Muscle of arm (tissue), 1 donor: ENCODE measurements at regions not wholly inside any gene's neighbourhood (a gene's known extent, or its start where the extent isn't known, plus 50 kb on each side); places are given as distances from the start of the nearest gene placed in this dataset.
"Not testable (repeated sequence)": the region's sequence is repeated elsewhere in the genome, so short reads cannot be mapped to it uniquely, and the experiment has no call there.

Experiments used
- DNase-seq: peaks from one replicate; pipeline ENCODE4 v3.0.0-alpha.2; 2013

DNA sequence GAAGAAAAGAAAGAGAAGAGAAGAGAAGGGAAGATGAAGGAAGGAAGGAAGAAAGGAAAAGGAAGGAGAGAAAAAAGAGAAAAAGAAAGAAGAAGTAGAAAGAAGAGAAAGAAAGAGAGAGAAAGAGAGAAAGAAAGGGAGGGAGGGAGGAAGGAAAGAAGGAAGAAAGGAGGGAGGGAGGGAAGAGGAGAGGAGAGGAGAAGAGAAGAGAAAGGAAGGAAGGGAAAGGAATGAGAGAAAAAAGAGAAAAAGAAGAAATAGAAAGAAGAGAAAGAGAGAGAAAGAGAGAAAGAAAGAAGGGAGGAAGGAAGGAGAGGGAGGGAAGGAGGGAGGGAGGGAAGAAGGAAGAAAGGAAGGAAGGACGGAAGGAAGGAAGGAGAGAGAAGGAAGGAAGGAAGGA is 217.9 kb upstream of the POU1F1 start:
- no peak for DNase-seq

DNA sequence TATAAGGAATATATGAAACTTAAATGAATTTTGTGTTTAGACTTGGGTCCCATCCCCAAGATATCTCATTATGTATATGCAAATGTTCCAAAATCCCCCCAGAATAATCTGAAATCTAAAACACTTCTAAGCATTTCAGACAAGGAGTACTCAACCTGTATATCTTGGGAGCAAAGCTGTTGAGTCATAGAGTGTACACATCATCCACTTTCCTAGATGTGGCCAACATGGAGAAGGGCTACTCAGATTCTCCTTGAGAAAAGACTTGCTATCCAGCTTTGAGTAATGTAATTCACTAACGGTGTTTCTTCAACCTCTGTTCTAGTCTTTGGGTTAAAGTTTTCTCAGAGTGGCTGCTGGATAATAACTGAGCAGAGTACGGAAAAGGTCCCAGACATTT is 215.5 kb upstream of the POU1F1 start:
- DNase-seq: no peak

DNA sequence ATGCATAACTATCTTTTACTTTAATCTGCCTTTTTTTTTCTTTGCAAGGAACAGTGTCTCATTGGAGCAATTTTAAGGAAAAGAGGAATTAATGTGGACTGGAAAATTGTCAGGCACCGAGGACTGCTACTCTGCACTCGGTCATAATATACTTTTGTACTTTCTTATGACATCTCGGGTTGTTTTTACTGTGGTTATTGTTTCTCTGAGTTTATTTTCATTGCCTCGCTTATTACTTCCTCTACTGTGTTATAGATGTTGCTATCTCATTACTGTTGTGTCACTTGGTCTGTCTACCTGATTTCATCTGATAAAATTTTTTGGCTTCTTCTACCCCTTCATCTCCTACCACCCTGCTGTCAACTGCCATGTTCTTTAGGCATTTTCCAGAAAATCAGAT is 213.5 kb upstream of the POU1F1 start:
- DNase-seq: no peak

DNA sequence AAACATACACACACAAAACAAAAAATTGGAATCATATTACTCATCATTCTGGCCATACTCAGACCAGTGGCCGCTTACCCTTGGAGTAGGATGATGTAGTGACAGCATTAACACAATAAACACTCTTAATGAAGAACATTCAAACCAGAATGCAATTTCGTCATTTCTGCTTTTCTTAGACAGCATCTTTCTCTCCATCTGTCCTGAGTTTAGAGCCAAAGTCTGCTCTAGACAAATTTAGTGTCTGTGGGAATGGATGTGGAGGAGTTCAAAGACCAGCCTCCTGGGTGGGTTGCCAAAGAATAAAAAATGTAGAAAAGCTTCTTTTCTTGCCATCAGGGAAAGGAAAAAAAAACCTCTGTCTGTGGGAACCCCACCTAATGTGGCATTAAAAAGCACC is 212.4 kb upstream of the POU1F1 start:
- DNase-seq: peak; percentile 31

DNA sequence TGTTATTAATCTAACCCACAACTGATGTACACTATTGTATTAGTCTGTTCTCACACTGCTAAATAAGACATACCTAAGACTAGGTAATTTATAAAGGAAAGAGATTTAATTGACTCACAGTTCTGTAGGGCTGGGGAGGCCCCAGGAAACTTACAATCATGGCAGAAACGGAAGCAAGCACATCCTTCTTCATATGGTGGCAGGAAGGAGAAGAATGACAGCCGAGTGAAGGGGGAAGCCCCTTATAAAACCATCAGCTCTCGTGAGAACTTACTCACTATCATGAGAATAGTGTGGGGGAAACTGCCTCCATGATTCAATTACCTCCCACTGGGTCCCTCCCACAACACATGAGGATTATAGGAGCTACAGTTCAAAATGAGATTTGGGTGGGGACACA is 210.3 kb upstream of the POU1F1 start:
- DNase-seq: not testable (repeated sequence)

DNA sequence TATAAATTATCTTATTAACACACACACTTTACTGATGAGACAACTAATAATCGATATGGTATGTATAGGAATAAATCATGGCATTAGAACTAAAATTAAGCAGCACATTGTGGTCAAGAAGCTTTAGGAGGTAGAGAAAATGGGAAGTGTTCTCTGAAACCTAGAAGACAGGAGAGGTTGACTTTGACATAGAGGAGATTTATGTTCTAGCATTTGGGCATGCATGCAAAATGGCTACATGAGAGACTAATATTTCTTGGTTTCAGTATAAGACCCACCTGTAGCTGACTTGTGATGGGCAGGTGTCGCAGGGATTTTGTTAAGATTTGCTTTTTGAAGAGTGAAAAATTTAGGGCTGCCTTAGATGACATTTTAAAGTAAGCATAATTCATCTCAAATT is 209.7 kb upstream of the POU1F1 start:
- DNase-seq: no peak

DNA sequence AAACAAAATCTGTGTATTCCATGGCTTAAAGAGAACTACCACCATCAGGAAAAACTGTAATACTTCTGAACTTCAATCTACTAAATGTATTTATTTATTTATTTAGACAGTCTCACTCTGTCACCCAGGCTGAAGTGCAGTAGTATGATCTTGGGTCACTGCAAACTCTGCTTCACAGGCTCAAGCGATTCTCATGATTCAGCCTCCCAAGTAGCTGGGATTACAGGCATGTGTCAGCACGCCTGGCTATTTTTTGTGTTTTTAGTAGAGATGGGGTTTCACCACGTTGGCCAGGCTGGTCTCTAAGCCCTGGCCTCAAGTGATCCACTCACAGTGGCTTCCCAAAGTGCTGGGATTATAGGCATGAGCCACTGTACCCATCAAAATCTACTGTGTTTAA is 202.3 kb upstream of the POU1F1 start:
- no peak for DNase-seq

DNA sequence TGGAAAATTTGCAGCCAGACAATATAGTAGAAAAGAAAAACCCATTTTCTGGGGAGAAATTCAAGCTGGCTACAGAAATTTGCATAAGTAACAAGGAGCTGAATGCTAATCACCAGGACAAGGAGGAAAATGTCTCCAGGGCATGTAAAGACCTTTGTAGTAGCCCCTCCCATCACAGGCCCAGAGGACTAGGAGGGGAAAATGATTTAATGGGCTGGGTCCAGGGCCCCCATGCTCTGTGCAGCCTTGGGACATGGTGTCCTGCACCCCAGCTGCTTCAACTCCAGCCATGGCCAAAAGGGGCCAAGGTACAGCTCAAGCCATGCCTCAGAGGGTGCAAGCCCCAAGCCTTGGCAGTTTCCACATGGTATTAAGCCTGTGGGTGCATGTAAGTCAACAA is 197.6 kb upstream of the POU1F1 start:
- DNase-seq: no peak

DNA sequence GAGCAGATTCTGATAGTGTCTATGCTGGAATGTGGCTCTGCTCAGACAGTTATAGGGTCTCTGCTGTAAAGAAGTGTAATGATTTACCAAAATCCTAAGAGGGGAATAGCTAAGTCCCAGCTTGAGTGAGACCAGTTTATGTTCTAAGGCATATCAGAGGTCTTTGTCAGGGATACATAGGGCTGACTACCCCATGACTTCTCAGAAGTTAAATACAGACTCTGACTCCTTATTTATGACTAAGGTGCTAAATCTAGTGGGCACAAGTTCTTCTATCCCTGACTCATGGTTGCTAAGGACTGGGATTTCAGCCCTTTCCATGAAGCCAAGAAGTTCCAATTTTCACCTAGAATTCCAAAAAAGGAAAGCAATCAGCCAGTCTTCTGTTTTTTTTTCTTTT is 192.6 kb upstream of the POU1F1 start:
- DNase-seq: no peak

DNA sequence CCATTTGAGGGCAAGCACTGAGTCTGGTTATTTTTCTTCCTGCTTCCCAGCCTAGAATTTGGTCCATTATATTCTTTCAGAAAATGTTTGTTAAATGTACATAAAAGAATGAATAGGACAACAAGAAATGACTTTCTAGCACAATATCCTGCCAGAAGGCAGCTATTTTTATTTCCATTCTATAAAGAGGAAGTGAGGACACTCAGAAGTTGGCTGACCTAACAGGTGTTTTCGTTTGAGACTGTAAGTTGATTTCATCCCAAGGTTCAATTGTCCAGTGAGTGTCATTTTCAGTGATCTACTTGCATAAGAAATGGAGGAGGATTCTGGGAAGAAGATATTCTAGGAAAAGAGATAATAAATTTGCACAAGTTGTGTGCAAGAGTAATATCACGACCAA is 191.9 kb upstream of the POU1F1 start:
- no peak for DNase-seq

DNA sequence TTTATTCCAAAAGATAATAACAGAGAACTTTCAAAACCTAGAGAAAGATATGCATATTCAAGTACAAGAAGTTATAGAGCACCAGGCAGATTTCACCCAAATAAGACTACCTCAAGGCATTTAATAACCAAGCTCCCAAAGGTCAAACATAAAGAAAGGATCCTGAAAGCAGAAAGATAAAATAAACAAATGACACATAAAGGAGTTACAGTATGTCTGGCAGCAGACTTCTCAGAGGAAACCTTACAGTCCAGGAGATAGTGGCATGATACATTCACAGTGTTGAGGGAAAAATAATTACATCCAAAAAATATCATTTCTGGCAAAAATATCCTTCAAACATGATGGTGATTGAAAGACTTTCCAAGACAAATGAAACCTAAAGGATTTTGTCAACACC is 185.8 kb upstream of the POU1F1 start:
- DNase-seq: no peak

DNA sequence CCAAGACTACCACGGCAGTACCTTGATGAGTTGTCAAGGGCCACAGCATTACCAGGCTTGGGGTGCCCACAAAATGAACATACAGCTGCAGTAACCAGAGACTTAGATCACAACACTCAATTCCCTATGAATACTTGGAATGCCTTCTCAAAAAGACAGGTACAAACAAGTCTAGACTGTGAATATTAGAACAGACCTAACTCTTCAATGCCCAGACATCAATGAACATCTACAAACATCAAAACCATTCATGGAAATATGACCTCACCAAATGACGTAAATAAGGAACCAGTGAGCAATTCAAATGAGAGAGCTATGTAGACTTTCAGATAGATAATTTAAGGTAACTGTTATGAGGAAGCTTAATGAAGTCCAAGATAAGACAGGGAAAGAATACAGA is 185.1 kb upstream of the POU1F1 start:
- no peak for DNase-seq

DNA sequence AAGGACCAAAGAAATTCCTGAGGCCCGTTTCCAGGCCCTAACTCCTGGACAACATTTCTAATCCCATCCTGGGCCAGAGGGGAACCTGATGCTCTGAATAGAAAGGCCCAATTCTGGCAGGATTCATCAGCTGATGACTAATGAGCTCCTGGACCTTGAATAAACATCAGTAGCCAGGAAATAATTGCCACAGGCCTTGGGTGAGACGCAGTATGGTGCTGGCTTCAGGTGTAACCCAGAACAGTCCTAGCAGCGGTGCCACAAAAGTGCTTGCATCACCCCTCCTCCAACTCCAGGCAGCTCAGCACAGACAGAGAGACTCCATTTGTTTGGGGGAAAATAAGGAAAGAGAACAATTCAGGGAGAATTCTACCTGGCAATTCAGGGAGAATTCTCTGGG is 184.7 kb upstream of the POU1F1 start:
- no peak for DNase-seq

DNA sequence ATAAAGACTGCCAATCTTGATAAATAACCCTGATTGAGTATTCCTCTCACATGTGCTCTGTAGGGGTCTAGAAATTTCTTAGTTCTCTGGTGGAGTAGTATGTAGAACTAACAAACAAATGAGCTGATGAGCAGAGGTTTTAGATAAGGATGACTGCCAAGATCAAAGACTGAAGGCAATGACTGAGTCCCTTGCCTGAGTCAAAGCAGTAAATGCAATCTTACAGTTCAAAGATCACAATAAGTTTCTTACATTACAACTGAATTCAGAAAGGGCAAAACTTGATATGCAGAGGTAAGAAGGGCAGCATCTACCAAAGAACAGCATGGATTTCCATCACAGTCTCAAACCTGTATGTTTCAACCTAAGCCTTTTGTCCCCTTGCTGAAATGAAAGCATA is 172.2 kb upstream of the POU1F1 start:
- no peak for DNase-seq

DNA sequence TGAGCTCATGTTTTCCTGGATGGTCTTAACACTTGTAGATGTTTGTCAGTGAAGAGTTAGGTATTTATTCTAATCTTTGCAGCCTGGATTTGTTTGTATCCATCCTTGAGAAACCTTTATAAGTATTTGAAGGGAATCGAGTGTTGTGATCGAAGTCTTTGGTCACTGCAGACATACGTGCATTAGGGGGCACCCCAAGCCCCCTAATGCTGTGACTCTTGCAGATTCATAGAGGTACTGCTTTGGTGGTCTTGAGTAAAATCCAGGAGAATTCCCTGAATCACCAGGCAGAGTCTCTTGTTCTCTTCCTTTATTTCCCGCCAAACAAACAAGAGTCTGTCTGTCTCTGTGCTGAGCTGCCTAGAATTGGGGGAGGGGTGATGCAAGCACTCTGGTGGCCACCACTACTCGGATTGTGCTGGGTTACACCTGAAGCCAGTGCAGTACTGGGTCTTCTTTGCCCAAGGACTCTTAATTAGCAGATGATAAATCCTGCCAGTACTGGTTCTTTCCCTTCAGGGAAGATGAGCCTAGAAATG is 170.5 kb upstream of the POU1F1 start:
- no peak for DNase-seq

DNA sequence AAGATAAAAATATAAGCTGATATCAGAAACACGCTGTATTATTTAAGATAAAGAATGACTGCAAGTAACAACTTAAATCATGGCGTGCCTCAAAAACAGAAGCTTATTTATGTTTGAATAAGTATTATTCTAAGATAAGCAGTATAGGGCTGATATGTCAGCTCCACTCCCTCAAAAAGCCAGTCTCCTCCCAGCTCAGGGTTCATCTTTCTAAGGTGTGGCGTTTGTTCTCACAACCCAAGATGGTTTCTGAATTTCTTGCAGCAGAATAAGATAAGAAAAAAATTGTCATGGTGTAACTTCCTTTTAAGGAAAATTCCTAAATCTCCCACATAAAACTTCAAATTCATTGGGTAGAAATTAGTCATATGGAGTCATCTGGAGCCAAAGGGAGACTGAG is 166.1 kb upstream of the POU1F1 start:
- no peak for DNase-seq

DNA sequence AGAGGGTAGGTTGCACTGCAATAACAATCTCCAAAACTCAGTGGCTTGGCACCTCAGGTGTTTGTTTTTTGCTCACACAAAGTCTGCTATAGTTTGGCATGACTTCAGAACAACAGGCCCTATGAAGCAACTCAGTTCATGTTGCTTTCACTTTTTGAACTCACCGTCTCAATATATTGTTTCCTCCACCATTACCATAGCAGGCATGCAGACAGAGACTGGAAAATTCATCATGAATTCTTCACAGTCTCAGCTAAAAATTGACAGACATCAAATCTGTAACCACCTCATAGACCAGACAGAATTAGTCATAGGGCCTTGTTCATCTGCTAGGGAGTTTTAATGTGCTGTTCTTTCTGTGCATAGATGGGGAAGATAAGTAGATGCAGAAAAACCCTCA is 161.4 kb upstream of the POU1F1 start:
- no peak for DNase-seq

DNA sequence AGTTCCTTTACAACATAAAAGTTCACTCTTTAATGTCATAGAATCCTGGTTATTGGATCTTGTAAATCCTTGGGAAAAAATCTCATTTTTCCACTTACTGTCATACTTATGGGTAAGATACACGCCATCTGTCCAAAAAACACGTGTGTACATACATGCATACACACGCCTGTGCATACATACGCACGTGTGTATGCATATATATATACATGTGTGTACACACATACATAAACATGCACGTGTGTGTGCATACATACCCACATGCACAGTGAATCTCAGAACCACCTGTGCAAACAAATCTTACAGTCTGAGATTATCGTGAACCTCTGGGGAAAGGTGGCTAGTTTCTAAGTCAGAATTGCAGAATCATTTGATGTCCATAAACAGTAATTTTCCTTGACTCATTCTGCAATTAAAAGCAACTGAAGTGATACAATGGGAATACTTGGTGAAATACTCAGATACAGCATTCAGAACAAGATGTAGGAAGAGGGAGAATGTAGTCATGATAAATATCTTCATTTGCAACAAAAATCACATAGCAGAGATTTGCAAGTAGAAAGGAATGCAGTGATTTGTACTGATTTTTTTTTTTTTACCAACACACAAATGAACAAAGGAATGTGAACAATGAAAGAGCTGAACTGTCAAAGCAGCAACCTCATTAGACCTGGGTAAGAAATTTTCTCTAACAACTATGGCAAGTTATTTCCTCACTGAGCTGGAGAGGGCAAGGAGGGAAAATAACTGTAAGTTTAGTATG is 160.6 kb upstream of the POU1F1 start:
- no peak for DNase-seq

DNA sequence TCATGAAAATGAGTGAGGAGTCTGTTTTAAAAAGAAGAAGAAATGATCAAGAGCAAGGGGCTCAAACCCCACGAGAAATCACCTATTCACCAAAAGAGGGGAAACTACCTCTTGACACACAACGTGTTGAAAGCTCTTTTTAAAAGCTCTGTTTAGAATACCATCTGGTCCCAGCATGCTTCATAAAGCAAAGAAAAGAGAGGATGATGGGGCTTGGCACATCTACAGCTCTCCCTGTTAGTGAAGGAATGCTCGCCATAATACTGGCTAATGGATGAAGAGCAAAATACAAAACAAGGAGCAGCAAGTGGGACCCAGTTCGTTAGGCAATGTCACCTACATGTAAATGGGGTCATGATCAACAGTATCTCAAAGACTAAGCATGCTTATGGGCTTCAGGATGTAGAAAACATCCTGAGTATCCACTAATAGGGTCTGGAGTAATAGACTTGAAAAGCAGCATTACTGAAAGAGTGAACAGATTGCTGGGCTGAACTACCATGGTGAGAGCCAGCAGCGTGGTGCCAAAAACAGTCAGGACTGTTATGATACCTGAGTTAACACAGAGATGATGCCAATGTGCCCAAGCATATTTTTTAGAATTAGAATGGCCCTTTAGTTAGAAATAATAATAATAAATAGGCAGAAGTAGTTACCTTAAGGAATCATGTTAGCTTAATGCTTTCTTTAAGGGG is 159.7 kb upstream of the POU1F1 start:
- DNase-seq: no peak

DNA sequence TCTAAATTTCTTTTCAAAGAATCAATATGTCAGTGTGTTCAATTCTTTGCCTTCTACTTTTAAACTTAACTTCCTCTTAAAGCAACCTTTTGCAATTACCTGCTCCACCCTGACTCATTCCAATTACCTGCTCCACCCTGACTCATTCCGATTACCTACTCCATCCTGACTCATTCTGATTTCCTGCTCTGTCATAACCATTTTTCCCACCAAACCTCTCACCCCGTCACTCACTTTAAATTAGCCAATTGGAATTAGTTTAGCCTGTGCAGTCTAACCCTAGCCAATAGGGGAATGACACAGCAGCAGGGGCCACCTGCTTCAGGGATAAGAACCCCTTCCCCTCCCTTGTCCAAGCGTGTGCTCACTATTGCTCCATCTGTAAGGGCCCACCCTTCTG is 157.1 kb upstream of the POU1F1 start:
- not testable (repeated sequence) for DNase-seq

DNA sequence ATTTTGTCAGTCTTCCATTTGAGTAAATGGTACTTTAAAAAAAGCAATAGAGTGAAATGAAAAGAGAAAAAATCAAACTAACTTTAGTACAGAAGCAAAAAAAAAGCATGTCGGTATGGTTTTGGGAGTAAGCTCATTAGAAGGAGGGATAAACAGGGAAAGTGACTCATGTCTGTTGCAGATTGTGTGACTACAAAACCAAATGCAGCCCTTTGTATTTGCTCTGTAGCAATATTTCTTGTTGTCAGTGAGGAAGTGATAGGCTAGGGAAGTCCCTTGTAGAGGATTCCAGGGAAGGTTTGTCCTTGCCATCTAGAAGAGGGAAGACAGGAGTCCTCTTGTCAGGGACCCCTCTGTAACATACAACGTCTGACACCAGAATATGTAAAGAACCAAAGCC is 150.5 kb upstream of the POU1F1 start:
- DNase-seq: no peak

DNA sequence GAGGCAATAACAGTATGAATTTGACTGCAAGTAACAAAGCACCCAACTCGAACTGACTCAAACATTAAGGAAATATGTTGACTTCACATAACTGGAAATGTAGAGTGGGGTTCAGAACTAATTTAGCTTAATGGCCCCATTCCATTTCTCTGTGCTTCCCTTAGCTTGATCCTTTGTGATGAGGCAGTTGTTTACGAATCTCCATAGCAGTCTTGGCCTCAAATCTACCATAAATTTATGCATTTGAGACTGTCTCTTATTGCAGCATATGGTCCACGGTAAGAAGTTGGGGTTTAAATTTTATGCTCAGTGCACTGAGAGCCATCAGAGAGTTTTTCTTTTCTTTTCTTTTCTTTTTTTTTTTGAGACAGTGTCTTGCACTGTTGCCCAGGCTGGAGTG is 148.7 kb upstream of the POU1F1 start:
- no peak for DNase-seq

DNA sequence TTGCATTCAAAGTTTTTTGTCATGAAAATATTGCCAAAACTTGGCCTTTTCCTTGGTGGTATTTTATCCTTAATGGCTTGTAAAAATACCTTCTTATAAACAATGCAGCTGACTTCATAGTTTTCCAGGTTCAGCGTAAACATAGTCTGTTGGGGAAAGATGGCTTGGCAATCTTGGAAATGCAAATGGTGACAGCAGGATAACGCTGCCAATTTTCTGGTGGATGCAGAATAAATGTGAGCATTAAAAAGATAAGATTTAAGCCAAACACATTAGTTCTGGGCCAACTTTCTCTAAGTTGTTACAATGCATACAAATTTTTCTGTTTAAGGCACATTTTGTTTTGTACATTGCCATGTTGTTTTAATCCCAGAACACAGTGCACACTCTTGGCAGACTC is 147.0 kb upstream of the POU1F1 start:
- no peak for DNase-seq

DNA sequence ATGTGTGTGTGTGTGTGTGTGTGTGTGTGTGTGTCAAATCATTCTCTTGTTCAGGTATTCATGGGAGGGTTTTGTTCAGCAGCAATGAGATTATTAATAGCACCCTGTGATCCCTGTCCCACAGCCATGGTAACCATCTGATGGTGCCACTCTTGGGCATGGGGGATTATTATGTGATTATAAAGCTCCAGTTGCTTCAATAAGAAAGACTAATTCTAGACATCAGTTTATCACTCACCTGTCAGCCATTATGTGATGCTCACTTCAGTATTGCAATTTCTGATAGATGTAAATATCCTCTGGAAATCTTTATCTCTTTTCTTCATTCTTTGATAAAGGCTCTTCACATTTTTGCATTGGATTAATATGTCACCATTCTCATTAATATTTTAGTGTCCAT is 145.9 kb upstream of the POU1F1 start:
- no peak for DNase-seq
